IMR-90 (cell line): ENCODE measurements at regions not wholly inside any gene's neighbourhood (a gene's known extent, or its start where the extent isn't known, plus 50 kb on each side); places are given as distances from the start of the nearest gene placed in this dataset.

Experiments used
- ATAC-seq: fragments of 200-7000 bp; cut with Tn5 transposase; 2 replicates; pipeline ENCODE4 v1.9.1; 2020; ENCODE audit warnings: low read depth, mild to moderate bottlenecking, moderate library complexity
- BruUV-seq: library from RNA; stranded (reverse); fragments of 400-500 nt; replicated peaks from 2 replicates; lab custom pipeline; 2021; lab: Mats Ljungman, UMichigan
- CTCF ChIA-PET: fragments of 300-600 bp; formaldehyde crosslinking; extraction: SDS; loops from one replicate; lab custom pipeline; 2021; ENCODE audit warnings: antibody characterized with exemption; lab: Yijun Ruan, JAX
- POLR2A ChIA-PET: fragments of 300-600 bp; sonication (Branson Sonifier 250); formaldehyde crosslinking; loops from one replicate; lab custom pipeline; 2022; ENCODE audit warnings: antibody characterized with exemption; ENCODE audit not compliant: unreplicated experiment; lab: Charles Lee
- DNase-seq: peaks from one replicate; pipeline ENCODE4 v3.0.0; 2013
- H2AFZ ChIP-seq: replicated peaks from 2 replicates; pipeline ENCODE3; 2013; ENCODE audit warnings: low read length, mild to moderate bottlenecking; ENCODE audit not compliant: poor library complexity
- H2AK5ac ChIP-seq: 2 replicates; pipeline ENCODE4 v1.6.1; 2013; ENCODE audit warnings: low read depth, low read length, inconsistent platforms
- H2AK9ac ChIP-seq: replicated peaks from 2 replicates; pipeline ENCODE3; 2013; ENCODE audit warnings: mild to moderate bottlenecking, low read depth, low read length, moderate library complexity; ENCODE audit not compliant: poor library complexity
- H2BK120ac ChIP-seq: 2 replicates; pipeline ENCODE4 v1.6.1; 2013; ENCODE audit warnings: low read depth, low read length, inconsistent platforms
- H2BK15ac ChIP-seq: 3 replicates; pipeline ENCODE4 v1.6.1; 2013; ENCODE audit warnings: low read depth, low read length, inconsistent platforms
- H2BK20ac ChIP-seq: 2 replicates; pipeline ENCODE4 v1.6.1; 2013; ENCODE audit warnings: low read depth, mild to moderate bottlenecking, inconsistent platforms, low read length, moderate library complexity
- H2BK5ac ChIP-seq: 2 replicates; pipeline ENCODE4 v1.6.1; 2013; ENCODE audit warnings: mild to moderate bottlenecking, low read depth, low read length, inconsistent platforms; ENCODE audit not compliant: poor library complexity, severe bottlenecking
- H3K14ac ChIP-seq: replicated peaks from 2 replicates; pipeline ENCODE4 v1.6.1; 2013; ENCODE audit warnings: low read depth, low read length, inconsistent platforms
- H3K18ac ChIP-seq: 2 replicates; pipeline ENCODE4 v1.6.1; 2013; ENCODE audit warnings: low read depth, low read length, control low read depth
- H3K23ac ChIP-seq: 2 replicates; pipeline ENCODE4 v1.6.1; 2013; ENCODE audit warnings: low read depth, low read length, inconsistent platforms
- H3K27ac ChIP-seq: 2 replicates; pipeline ENCODE4 v1.5.1; 2013; ENCODE audit warnings: mild to moderate bottlenecking, control low read depth, low read length; ENCODE audit not compliant: insufficient read depth
- H3K27me3 ChIP-seq: 2 replicates; pipeline ENCODE4 v1.6.1; 2013; ENCODE audit warnings: low read length; ENCODE audit not compliant: control insufficient read depth, insufficient read depth
- H3K36me3 ChIP-seq: 2 replicates; pipeline ENCODE4 v1.6.1; 2013; ENCODE audit warnings: low read length, mixed read lengths; ENCODE audit not compliant: control insufficient read depth, insufficient read depth
- H3K4ac ChIP-seq: 2 replicates; pipeline ENCODE4 v1.6.1; 2013; ENCODE audit warnings: low read depth, low read length, inconsistent platforms
- H3K4me1 ChIP-seq: 2 replicates; pipeline ENCODE4 v1.6.1; 2013; ENCODE audit warnings: low read length, mixed read lengths; ENCODE audit not compliant: control insufficient read depth, insufficient read depth
- H3K4me2 ChIP-seq: 2 replicates; pipeline ENCODE4 v1.6.1; 2013; ENCODE audit warnings: low read depth, mild to moderate bottlenecking, control low read depth, low read length, moderate library complexity
- H3K4me3 ChIP-seq: 2 replicates; pipeline ENCODE4 v1.5.1; 2013; ENCODE audit warnings: low read depth, mild to moderate bottlenecking, control low read depth, low read length, moderate library complexity; ENCODE audit not compliant: insufficient read depth
- H3K56ac ChIP-seq: 2 replicates; pipeline ENCODE4 v1.6.1; 2013; ENCODE audit warnings: low read length, inconsistent platforms; ENCODE audit not compliant: insufficient read depth; ENCODE audit errors: extremely low read depth
- H3K79me1 ChIP-seq, 2 experiments: 2 replicates each; pipeline ENCODE4 v1.6.1; 2013; ENCODE audit warnings: low read length in 2 of 2, inconsistent platforms in 1 of 2, low read depth in 1 of 2
- H3K9ac ChIP-seq: 2 replicates; pipeline ENCODE4 v1.6.1; 2013; ENCODE audit warnings: low read depth, low read length, control low read depth
- H3K9me1 ChIP-seq: 2 replicates; pipeline ENCODE4 v1.6.1; 2013; ENCODE audit warnings: low read length, inconsistent platforms; ENCODE audit not compliant: insufficient read depth
- H3K9me3 ChIP-seq: 2 replicates; pipeline ENCODE4 v1.6.1; 2013; ENCODE audit warnings: low read length; ENCODE audit not compliant: control insufficient read depth, insufficient read depth
- H4K20me1 ChIP-seq: 2 replicates; pipeline ENCODE4 v1.6.1; 2013; ENCODE audit warnings: low read length, inconsistent platforms; ENCODE audit not compliant: insufficient read depth
- H4K5ac ChIP-seq: 2 replicates; pipeline ENCODE4 v1.6.1; 2013; ENCODE audit warnings: mild to moderate bottlenecking, low read depth, low read length, control low read depth
- H4K8ac ChIP-seq, 2 experiments: 2 replicates each; pipeline ENCODE4 v1.6.1; 2013; ENCODE audit warnings: low read depth in 2 of 2, low read length in 2 of 2, control low read depth in 1 of 2, inconsistent platforms in 1 of 2
- H4K91ac ChIP-seq: 2 replicates; pipeline ENCODE4 v1.6.1; 2013; ENCODE audit warnings: low read depth, low read length, inconsistent platforms; ENCODE audit not compliant: insufficient read depth
- BHLHE40 ChIP-seq: fragments of 150-350 bp; IDR thresholded peaks from 2 replicates; pipeline ENCODE4 v1.6.1; 2016; ENCODE audit warnings: mild to moderate bottlenecking, low read depth, low read length
- CEBPB ChIP-seq: IDR thresholded peaks from 2 replicates; pipeline ENCODE4 v1.6.1; 2012; ENCODE audit warnings: low read depth, low read length, improper control_type of control experiment
- MAZ ChIP-seq: IDR thresholded peaks from 2 replicates; pipeline ENCODE4 v1.6.1; 2012; ENCODE audit warnings: low read depth, mild to moderate bottlenecking, low read length, improper control_type of control experiment, moderate library complexity, borderline replicate concordance
- MXI1 ChIP-seq: IDR thresholded peaks from 2 replicates; pipeline ENCODE4 v1.6.1; 2012; ENCODE audit warnings: low read depth, mild to moderate bottlenecking, low read length, moderate library complexity, borderline replicate concordance
- dilution Hi-C: fragments of 300-500 bp; cut with HindIII; formaldehyde crosslinking; loops from one replicate; pipeline ENCODE4 v1.14.3; 2018; ENCODE audit warnings: low sequenced_read_pairs; ENCODE audit not compliant: unreplicated experiment
- in situ Hi-C: fragments of 300-500 bp; cut with MboI; formaldehyde crosslinking; loops from 3 replicates; pipeline ENCODE4 v1.14.3; 2019; ENCODE audit warnings: low sequenced_read_pairs, inconsistent platforms, mixed read lengths
- intact Hi-C: fragments of 100-400 bp; cut with micrococcal nuclease; formaldehyde crosslinking; loops from 2 replicates; pipeline ENCODE4 v1.10.0; 2022

DNA sequence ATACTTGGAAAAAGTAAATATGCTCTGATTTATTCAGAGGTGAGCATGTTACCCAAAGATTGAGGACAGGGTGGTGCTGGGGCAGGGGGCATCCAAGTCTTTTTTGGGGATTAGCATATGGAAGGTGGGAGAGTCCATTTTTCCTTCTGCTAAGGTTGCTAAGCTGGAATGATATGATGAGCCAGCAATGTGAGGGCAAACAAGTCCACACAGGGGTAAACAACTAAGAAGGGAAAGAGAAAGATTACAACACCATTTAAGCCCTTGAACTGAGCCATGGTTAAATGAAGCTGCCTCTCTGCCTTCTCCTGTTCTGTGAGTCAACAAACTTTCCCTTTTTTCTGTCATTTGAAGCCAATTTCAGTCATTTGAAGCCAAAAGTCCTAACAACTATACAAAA, 89.0 kb downstream of the RPL22L1 start:
- no peak overlapping the region for H3K4me2 ChIP-seq
- in situ Hi-C loops (no loop called here), intact Hi-C loops (no loop called here), dilution Hi-C loops (no loop called here)
- H3K9me1 ChIP-seq, result no peaks in the 10 kb centered on the region
- ATAC-seq (peak; percentile 98), DNase-seq (peak; percentile 72)
- H3K9me3 ChIP-seq, result no peaks in the 10 kb centered on the region
- no peak overlapping the region; the same call in 1 of the 2 replicates for H3K14ac ChIP-seq
- TF ChIP-seq MAZ, result no peak
- peak; percentile 33; the same call in 1 of the 2 replicates for TF ChIP-seq CEBPB
- no peak for TF ChIP-seq BHLHE40
- TF ChIP-seq MXI1, result no peak
- BruUV-seq, result no TSS peak
- H3K4ac ChIP-seq, result peak overlapping the region; percentile 25; the same call in 1 of the 2 replicates
- CTCF ChIA-PET, result interaction anchor here (1.2 to 1.9 kb wide), 2 partner anchors 21 to 28 kb away, joined by 3 to 5 read pairs; no protein-coding TSS in a partner anchor
- peak overlapping the region; percentile 7; the same call in 1 of the 2 replicates for H3K27ac ChIP-seq
- peak overlapping the region; percentile 39; the same call in 1 of the 2 replicates for H2BK20ac ChIP-seq
- no peak overlapping the region for H3K56ac ChIP-seq
- H4K91ac ChIP-seq, result no peak overlapping the region
- H2AFZ ChIP-seq, result no peak overlapping the region
- H4K8ac ChIP-seq, result no peak overlapping the region
- H4K20me1 ChIP-seq, result no peaks in the 10 kb centered on the region
- 0 out of 2 replicates have a peak, but pooled peaks cover 2% of the 10 kb centered on the region for H3K4me1 ChIP-seq
- H2AK5ac ChIP-seq, result peak overlapping the region; percentile 12; the same call in 1 of the 2 replicates
- no peak overlapping the region for H4K5ac ChIP-seq
- H3K9ac ChIP-seq, result no peak overlapping the region
- H3K79me1 ChIP-seq, result no peaks in the 10 kb centered on the region
- H2AK9ac ChIP-seq, result peak overlapping the region; percentile 47
- no peak overlapping the region for H3K18ac ChIP-seq
- H3K23ac ChIP-seq, result no peak overlapping the region
- no peak overlapping the region for H3K4me3 ChIP-seq
- H2BK15ac ChIP-seq, result no peak overlapping the region
- no peak overlapping the region for H2BK5ac ChIP-seq
- H3K27me3 ChIP-seq, result no peaks in the 10 kb centered on the region
- no peak overlapping the region for H2BK120ac ChIP-seq
- H3K36me3 ChIP-seq, result no peaks in the 10 kb centered on the region
- POLR2A ChIA-PET, result interaction anchor here (0.5 to 0.7 kb wide), 2 partner anchors 66 to 423 kb away, joined by 3 read pairs; partner anchors contain the start of gene SKIL
